ENCODE measurements at regions not wholly inside any gene's neighbourhood (a gene's known extent, or its start where the extent isn't known, plus 50 kb on each side); places are given as distances from the start of the nearest gene placed in this dataset.

DNA sequence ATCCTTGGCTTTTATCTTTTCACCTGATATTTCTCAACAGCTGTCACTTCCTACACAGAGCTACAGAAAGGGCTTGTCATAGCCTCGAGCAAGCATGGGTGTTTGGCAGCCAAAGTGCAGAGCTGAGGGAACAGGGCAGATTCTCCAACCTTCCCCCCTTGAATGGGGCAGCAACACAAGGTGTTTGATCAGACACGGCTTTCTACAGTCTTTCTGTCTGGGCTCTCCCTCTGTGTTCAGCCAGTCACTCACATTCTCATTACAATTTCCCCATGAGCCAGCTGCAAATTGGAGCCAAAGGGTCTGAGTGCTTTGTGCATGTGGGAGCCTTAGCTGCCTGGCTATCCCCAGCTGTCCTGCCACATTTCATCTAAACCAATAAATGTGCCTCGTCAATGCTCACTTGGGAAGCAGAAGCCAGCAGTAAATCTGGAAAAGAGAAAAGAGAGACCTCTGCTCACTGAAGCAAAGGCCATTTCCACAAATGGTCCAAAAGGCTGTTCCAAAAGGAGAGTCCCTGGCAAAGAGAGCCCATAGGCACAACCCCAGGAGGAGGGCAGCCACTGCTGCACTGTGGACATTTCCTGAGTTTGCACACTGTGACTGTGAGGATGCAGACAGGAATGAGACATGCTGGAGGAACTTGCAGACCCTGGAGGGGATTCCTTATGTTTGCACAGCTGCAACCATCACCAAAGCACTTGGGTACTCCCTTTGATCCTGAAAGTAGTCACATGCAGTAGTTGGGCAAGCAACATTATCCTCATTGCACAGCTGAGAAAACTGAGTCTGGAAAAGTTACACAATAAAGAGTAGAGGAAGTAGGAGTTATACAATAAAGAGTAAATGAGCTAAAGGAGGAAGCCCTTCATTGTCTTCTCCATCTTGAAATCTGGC, 186.8 kb downstream of the FAM181B start:
- no peaks in the 10 kb centered on the region for H3K36me3 ChIP-seq
- TF ChIP-seq CTCF (IDR thresholded peaks at IDR 0.05), result no peak
- no peak for TF ChIP-seq POLR2A (IDR thresholded peaks at IDR 0.05)
- DNase-seq, result no peak
- H3K27ac ChIP-seq, result no peak overlapping the region
- H3K27me3 ChIP-seq, result no peaks in the 10 kb centered on the region
- no peaks in the 10 kb centered on the region for H3K9me3 ChIP-seq
- intact Hi-C loops (cut with DNase I), result no loop called here
- H3K4me1 ChIP-seq, result peaks cover 0 to 24% (median 0%) of the 10 kb centered on the region in 3 donors
- H3K4me3 ChIP-seq, result no peak overlapping the region
- 7 to 9% methylated on average over 2 of the region's 3 CpGs for WGBS, 2 donors

- no peaks in the 10 kb centered on the region for H3K9me3 ChIP-seq
- no peaks in the 10 kb centered on the region for H3K27me3 ChIP-seq
- no peak for DNase-seq
- H3K4me3 ChIP-seq, result no peak overlapping the region
- H3K36me3 ChIP-seq, result no peaks in the 10 kb centered on the region
- intact Hi-C loops (cut with DNase I), result no loop called here
- peaks cover 0 to 11% (median 0%) of the 10 kb centered on the region in 3 donors for H3K4me1 ChIP-seq
- TF ChIP-seq CTCF (IDR thresholded peaks at IDR 0.05), result no peak
- no peak for TF ChIP-seq POLR2A (IDR thresholded peaks at IDR 0.05)
- H3K27ac ChIP-seq, result no peak overlapping the region
These were observed 194.0 kb downstream of the FAM181B start for GRCh38 chr11:82539669-82540068.

GRCh38 chr11:82536706-82537105, 197.0 kb downstream of the FAM181B start:
- TF ChIP-seq CTCF (IDR thresholded peaks at IDR 0.05) (no peak), POLR2A (IDR thresholded peaks at IDR 0.05) (no peak)

GRCh38 chr11:82533628-82534327, 199.9 kb downstream of the FAM181B start:
- Histone ChIP-seq H3K9me3 (no peaks in the 10 kb centered on the region), H3K4me3 (no peak overlapping the region), H3K4me1 (peaks cover 0 to 9% (median 0%) of the 10 kb centered on the region in 3 donors), H3K36me3 (no peaks in the 10 kb centered on the region), H3K27ac (no peak overlapping the region), H3K27me3 (no peaks in the 10 kb centered on the region)
- intact Hi-C loops (cut with DNase I), result no loop called here
- TF ChIP-seq CTCF (IDR thresholded peaks at IDR 0.05), result no peak
- TF ChIP-seq POLR2A (IDR thresholded peaks at IDR 0.05), result no peak
- no peak for DNase-seq
- 69 to 73% methylated on average over 7 of the region's 7 CpGs for WGBS, 2 donors

More at GRCh38 chr11:82536706-82537105, 197.0 kb downstream of the FAM181B start:
- WGBS, 2 donors, result 38 to 41% methylated on average over 3 of the region's 3 CpGs
- Histone ChIP-seq H3K4me3 (no peak overlapping the region), H3K27me3 (no peaks in the 10 kb centered on the region), H3K36me3 (no peaks in the 10 kb centered on the region), H3K9me3 (no peaks in the 10 kb centered on the region), H3K4me1 (peaks cover 0 to 9% (median 0%) of the 10 kb centered on the region in 3 donors), H3K27ac (no peak overlapping the region)
- no peak for DNase-seq
- intact Hi-C loops (cut with DNase I), result no loop called here

GRCh38 chr11:82529936-82530335, 203.7 kb downstream of the FAM181B start:
- intact Hi-C loops (cut with DNase I), result no loop called here
- no peak for DNase-seq
- 67 to 70% methylated on average over 2 of the region's 2 CpGs for WGBS, 2 donors

More at GRCh38 chr11:82529936-82530335, 203.7 kb downstream of the FAM181B start:
- Histone ChIP-seq H3K4me3 (no peak overlapping the region), H3K36me3 (no peaks in the 10 kb centered on the region), H3K27ac (no peak overlapping the region), H3K27me3 (no peaks in the 10 kb centered on the region), H3K4me1 (peaks cover 0 to 5% (median 0%) of the 10 kb centered on the region in 3 donors), H3K9me3 (no peaks in the 10 kb centered on the region)
- no peak for TF ChIP-seq CTCF (IDR thresholded peaks at IDR 0.05)
- no peak for TF ChIP-seq POLR2A (IDR thresholded peaks at IDR 0.05)
